ENCODE measurements at regions not wholly inside any gene's neighbourhood (a gene's known extent, or its start where the extent isn't known, plus 50 kb on each side); places are given as distances from the start of the nearest gene placed in this dataset.
A peak's percentile ranks its signal among the peaks of the same experiment; 100 is the strongest.

DNA sequence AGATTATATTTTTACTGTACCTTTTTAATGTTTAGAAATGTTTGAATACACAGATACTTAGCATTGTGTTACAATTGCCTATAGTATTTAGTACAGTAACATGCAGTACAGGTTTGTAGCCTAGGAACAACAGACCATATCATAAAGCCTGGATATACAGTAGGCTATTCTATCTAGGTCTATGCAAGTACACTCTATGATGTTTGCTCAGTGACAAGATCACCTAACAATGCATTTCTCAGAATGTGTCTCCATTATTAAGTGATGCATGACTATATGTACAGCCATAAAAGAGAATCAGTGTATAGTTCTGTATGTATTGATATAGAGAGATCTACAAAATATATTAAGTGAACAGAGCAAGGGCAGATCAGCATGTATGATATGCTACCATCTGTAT is 616.4 kb downstream of the XIRP2 start:
- DNase-seq = no peak

DNA sequence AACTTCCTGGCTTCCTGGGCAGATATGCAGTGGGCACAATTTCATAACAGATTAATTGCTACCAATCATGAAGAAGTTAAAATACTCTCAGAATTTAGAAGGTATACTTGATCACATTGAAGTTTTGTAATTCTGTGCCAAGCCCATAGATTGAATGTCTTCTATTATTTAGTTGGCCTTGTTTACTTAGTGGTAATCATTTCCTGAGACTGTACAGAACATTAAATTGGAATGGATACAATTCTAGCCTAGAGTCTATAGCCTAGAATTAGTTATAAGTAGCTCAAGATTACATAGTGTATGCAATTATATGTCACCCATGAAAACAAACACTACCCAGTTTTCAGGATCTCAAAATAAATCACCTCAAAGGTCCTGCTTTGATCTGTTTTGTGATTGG is 615.8 kb downstream of the XIRP2 start:
- DNase-seq = no peak

DNA sequence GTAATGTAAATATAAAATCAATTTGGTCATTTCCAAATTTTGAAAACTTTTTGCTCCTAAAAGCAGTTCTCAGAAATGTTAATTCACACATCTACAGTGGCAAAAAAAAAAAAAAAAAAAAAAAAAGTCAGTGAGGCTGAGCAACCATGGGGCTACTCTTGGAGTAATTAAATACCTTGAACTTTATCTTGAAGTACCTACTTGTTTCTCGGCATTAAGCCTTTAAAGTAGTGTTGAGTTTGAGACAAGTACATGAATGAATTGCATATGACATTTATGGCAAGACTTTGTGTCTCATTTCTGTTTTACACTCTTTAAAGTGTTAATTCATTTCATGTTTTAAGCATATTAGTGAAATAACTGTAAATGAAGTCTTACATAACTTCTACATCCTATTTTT is 613.3 kb downstream of the XIRP2 start:
- no peak for DNase-seq

DNA sequence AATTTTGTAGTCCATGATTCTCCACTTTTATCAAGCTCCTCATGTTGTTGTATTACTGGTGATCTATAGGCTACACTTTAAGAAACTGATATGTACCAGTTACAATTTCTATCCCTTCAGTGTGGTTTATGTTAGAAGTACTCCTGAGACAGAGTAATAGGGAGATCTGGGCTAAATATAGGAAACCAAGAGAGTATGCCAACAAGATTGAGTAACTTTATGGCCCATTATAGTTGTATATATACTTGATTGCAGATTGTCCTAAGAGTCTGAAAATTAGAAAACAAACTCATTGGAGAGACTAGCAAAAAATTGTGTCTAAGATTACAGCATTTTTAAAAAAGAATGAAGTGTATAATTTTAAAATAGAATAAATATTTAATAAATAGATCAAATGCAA is 605.6 kb downstream of the XIRP2 start:
- DNase-seq = no peak

DNA sequence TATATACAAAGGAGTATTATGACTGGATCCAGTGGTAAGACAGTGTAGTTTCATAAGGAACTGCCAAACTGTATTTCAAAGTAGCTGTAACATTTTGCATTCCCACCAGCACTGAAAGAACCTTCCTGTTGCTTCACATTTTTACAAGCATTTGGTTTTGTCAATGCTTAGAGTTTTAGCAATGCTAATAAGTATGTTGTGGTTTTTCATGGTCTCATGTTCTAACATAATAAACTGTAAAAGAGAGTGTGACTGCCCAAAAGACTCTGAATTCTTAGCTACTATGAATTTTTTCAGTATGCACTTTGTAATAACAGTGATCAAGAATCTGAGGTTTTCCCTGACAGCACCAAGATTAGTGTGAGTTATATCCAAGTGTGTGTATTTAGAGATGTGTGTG is 604.2 kb downstream of the XIRP2 start:
- DNase-seq = no peak

DNA sequence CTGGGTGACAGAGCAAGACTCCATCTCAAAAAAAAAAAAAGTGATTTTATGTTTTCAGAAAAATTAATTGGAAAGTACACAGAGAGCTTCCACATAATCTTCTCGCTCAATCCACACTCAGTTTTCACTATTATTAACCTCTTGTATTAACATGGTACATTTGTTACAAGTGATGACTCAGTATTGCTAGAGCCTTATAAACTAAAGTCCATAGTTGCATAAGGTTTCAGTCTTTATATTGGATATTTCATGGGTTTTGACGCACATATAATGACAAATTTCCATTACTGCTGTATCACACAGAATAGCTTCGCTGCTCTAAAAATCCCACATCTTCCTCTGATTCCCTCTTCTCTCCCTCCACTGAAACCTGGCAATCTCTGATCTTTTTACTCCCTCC is 603.5 kb downstream of the XIRP2 start:
- DNase-seq = no peak

DNA sequence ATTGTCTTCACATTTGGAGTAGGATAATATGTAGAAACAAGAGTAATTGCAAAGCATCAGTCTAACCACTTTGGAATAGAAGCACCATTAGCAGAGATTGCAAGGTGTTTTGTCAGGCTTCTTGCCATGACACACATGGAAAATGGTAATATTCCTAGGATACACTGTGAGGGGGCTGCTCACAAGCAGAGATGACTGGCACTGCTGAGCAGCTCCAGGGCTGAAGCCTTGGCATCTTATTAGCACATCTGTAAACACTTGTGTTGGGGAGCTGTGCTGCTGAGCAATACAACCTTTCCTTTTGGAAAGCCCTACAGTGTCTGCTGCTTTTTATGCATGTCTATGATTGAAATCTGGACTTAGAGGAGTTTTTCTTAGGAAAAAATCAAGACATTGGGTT is 602.2 kb downstream of the XIRP2 start:
- no peak for DNase-seq

DNA sequence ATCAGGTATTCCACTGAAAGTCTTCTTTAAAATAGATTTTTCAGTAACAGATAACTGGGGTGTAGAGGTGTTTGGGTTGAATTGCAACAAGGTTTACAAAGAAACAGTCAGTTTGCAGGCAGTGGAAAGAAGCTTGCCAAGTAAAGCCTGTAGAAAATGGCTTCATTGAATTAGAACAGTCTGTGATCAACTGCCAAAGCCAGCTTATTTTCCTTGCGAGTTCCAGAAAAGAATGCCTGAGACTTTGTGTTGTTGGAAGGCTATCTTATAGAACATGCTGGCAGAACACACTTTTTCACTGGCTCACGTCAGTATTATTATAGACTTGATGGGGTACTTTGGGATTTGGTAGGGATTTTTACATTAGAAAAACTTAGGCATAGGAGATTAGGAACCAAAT is 601.0 kb downstream of the XIRP2 start:
- DNase-seq = no peak

DNA sequence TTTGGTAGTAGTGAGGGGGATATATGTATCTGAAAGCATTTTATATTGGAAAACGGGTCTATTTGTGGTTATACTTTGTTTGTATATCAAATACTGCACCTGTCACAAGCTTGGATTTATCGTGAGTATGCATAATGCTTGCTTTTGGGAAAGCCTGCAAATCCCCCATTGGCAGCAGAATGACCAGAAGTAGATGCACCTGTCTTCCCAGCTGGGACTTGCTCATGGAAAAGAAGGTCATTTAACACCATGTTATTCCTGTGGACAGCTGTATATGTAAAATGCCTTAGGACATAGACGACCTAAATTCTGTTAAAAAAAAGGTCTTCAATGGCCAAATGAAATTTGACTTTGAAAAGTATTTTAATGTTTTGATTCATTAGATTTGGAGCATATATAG is 599.4 kb downstream of the XIRP2 start:
- DNase-seq = no peak

DNA sequence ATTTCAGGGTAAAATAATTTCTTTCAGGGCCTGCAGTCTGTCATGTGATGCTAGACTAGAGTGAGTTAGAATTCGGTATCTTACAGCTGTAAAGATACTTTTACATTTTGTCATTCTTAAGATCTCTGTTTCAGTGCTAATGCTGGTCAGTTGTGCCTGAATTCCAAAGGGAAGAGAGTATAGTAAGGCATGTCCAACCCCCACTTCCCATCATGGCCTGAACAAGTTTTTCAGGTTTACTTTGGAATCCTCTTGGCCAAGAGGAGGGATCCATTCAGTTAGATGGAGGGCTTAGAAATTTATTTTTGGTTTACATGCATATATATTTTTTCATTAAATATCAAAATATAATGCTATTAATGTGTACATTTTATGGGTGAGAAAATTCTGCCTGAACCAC is 596.6 kb downstream of the XIRP2 start:
- no peak for DNase-seq

DNA sequence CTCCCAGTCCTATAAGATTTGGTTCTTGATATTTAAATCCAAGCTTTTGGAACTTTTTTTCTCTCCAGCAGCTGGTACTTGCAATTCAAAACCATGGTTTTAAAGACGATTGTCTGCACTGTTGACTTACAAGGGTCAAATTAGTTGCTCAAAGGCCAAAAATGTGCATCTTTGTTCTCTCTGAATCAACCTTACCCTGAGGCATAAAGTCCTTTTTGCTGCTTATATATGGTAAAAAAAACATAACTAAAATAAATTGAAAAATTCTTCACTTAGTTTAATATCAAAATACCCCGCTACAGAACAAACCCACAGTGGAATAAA is 592.7 kb downstream of the XIRP2 start:
- no peak for DNase-seq

DNA sequence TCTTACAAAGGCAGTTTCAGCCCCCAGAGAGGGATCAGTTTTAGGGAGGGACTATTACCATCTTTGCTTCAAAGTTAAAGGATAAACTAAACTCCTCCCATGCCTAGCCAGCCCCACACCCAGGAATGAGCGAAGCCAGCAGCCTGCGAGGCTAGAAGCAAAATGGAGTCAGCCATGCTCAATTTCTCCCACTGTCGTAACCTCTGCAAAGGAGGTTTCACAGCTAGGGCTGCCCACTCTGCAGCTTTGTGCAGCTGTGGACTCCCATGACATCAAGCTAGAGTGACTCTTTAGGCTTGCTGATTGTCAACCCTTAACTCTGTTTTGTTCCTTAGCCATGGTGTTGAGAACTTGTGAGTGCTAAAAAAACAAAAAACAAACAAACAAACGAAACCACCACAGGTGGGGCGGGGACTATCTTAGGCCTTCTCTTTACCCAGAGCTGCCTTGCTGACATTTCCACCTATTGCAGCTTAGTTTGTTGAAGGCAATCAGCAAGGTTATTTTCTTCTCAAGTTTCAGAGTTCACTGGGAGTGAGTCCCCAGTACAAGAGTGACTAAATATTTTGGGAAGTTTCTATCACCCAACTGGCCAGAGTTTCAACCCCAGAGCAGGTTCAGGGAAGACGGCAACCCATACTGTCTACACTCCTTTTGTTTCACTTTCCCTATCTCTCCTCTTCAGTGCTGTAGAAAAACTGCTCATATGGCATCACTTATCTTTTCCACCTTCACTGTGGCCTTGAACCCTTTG is 592.1 kb downstream of the XIRP2 start:
- DNase-seq = no peak

DNA sequence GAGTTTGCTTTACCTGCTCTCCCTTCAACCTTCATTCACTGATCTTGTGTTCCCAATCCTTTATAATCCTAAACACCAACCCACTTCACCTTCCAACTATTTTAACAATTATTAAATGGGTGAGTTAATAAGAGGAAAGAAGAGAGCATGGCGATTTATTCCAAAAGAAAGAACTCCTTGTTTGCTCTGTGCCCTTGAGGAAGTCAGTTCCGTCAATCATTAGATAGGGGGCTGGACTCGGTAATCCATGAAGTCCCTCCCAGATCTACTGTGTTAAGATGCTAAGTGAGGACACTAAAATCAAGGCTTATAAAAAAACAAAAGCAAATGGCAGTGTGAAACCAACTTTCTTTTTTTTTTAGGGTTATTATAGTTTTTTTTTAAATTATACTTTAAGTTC is 589.9 kb downstream of the XIRP2 start:
- DNase-seq = peak; percentile 10

DNA sequence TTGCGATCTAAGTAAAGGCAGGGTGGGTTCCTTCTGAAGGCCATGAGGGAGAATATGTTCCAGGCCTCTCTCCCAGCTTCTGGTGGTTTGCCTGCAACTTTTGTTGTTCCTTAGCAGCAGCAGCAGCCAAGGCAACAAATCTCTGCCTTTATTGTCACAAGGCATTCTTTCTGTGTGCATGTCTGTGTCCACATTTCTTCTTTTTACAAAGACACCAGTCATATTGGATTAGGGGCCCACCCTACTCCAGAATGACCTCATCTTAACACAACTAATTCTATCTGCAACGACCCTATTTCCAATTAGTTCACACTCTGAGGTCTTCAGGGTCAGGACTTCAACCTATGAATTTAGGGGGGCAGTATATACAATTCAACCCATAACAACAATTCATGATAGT is 587.5 kb downstream of the XIRP2 start:
- no peak for DNase-seq

DNA sequence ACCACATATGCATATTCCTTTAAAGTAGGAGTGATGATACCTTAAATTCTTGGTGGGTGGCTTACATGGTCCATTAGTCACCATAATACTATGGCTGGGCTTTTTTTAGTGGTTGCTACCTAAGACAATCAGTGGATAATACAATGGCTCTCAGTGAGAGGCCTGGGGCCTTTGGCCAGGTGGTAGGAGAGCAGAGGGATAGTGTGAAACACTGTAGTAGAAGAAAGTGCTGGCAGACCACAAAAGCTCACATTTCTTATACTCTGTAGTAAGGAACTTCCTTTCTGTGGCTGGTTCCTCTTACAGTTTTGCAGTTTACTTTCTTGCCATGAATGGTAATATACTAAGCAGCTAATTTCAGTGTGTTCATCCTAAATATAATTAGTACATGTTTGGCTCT is 583.5 kb downstream of the XIRP2 start:
- DNase-seq = no peak

DNA sequence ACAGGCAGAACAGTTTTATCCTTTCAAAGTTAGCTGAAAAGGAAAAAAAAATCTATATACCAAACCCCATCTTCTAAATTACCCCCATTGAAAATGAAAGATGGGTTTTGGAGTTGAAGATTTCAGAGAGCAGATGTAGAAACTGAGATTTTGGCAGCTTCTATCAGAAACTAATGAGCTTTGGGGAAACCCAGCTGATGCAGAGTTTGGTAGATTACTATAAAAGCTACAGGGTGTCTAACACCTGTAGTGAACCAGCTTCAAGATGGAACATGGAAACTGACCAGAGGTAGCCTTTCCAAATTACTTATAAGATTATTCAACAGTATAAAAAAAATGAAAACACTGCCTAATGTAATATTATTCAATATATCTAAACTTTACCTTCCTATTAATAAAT is 583.1 kb downstream of the XIRP2 start:
- no peak for DNase-seq

DNA sequence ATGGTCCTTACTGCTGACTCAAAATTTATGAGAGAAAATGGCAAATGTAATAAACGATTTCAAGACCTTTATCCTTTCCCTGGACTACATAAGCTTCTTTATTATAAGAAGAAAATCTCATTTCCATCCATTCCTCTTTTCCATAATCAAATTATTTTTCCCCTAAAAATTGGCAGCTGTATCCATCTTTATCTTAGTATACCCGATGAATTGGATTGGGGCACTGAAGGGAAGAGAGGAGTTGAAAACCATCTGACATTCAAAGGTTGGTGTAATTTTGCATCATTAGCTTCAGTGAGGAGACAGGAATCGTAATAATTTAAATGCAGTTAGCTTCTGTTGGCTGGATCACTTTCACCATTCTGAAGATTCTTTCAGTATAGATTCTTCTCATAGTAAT is 574.1 kb downstream of the XIRP2 start:
- DNase-seq = no peak

DNA sequence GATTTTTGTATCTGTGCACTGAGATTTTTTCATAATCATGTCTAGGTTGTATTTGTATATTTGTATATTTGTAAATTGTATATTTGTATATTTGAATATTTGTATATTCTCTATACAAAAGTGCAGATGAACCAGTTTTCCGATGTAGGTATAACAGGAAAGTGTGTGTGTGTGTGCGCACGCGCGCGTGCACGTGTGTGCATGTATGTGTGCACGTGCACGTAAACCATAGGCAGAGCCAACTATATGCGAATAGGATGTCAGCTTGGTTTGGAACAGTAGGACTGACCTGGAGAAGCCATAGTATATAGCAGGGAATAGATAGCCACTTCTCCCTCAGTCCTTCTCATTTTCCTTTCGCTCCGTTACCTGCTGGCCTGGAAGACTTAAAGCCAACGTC is 565.8 kb downstream of the XIRP2 start:
- no peak for DNase-seq

DNA sequence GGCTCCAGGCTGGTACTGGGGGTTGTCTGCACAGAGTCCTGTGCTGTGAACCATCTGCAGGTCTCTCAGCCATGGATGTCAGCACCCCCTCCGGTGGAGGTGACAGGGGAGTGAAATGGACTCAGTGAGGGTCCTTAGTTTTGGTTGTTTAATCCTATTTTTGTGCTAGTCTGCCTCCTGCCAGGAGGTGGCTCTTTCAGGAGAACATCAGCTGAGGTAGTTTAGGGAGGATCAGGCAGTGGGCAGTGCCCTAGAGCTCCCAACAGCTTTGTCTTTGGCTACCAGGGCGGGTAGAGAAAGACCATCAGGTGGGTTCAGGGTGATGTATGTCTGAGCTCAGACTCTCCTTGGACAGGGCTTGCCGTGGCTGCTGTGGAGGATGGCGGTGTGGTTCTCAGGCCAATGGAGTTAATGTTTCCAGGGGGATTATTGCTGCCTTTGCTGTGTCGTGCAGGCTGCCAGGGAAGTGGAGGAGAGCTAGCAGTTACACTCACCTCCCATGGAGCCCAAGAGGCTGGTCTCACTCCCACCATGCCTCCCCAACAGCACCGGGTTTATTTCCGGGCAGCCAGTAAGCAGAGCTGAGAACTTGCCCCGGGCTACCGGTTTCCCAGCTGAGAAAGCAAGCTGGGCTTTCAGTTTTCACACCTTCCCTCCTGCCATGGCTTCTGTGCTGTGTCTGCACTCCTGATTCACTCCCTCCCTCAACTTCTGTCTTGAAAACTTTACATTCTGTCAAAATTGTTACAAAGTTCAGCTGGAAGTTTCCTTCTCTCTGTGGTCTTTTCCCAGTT is 563.4 kb downstream of the XIRP2 start:
- DNase-seq = no peak

DNA sequence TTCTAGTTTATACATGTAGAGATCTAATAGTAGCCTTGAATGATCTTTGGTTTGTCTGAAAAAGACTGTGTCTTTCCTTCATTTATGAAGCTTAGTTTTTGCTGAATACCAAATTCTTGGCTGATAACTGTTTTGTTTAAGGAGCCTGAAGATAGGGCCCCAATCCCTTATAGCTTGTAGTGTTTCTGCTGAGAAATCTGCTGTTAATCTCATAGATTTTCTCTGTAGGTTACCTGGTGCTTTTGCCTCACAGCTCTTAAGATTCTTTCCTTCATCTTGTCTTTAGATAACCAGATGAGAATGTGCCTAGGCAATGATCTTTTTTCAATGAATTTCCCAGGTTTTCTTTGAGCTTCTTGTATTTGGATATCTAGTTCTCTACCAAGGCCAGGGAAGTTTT is 562.1 kb downstream of the XIRP2 start:
- no peak for DNase-seq

DNA sequence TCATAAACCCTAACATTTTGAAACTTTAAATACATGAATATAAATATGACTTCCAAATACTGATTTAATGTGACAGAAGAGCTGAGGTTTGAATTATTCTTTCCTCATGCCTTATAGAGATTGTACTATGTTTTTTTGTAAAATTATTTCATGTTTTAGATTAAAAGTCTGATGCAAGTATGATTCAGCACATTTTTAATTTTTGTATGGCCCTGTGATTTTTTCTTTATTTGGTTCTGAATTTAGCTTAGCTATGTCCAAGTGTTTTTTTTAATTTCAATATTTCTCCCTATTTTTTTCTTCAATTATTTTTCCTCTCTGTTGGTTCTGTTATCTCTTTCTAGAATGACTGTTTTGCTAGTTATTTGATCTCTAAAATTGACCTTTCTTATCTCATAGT is 552.1 kb downstream of the XIRP2 start:
- DNase-seq = no peak

DNA sequence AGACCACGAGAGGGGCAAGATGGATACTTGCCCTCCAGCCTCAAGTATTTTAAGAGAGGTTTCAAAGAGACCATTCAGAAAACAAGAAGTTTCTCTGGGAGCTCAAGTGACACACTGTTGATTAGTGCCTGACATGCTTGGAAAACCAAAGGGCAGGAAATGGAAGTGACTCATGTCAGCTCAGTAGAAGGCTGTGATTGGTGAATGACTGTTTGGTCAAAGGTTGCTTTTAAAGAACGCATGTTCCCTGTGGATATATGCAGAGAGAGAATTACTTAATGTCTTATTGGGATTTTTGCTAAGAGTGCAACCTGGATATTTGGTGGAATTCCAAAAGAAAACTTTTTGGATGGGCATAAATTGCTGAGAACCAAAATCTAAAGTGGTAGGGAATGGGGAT is 549.9 kb downstream of the XIRP2 start:
- no peak for DNase-seq

DNA sequence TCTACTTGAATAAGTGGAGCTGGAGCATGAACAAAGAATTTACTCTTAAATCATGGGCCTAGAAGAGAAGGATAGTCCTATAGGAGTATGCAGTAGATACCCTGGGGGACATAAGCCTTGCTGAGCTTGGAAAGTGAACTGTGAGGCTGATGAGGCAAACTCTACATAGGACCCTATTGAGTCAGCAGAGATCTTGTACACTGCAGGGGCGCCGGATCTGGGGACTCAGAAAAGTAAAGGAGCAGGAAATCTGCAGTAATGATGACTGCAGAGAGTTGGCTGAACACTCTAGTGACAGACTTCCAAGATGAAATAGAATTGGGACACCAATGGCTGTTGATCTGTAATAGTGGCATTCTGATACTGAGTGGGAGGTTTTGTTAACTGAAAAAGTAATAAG is 543.7 kb downstream of the XIRP2 start:
- no peak for DNase-seq

DNA sequence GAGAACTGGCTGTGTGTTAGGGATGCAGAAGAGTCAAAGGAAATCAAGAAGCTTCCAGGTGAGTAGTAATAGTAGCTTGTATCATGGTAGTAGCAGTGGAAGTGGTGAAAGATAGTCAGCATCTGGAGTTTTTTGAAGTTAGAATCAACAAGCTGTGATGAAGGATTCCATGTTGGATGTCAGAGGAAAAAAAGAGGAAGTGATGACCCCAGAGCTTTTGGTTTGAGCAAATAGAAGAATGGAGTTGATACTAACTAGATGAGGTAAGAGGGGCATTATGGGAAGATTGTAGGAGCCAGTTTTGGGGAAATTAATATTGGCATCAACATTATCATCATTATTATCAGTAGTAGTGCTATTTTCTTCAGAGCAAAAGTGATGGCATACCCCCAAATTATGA is 542.2 kb downstream of the XIRP2 start:
- no peak for DNase-seq
